ENCODE measurements at regions not wholly inside any gene's neighbourhood (a gene's known extent, or its start where the extent isn't known, plus 50 kb on each side); places are given as distances from the start of the nearest gene placed in this dataset.

DNA sequence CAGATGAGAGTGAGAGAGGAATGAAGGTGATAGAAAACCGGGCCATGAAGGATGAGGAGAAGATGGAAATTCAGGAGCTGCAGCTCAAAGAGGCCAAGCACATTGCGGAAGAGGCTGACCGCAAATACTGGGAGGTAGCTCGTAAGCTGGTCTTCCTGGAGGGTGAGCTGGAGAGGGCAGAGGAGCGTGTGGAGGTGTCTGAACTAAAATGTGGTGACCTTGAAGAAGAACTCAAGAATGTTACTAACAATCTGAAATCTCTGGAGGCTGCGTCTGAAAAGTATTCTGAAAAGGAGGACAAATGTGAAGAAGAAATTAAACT, 88.9 kb downstream of the EOMES start (continued):
- no peak for TF ChIP-seq ZNF431 (CRISPR knock-in tag; IDR thresholded peaks at IDR 0.05; ENCODE audit: borderline replicate concordance, low read depth)
- TF ChIP-seq HDAC1 (CRISPR knock-in tag; IDR thresholded peaks at IDR 0.05), result no peak; the same call in 1 of the 2 replicates
- no peak for TF ChIP-seq MEF2D (CRISPR knock-in tag; IDR thresholded peaks at IDR 0.05)
- no peak for TF ChIP-seq MIER3 (CRISPR knock-in tag; IDR thresholded peaks at IDR 0.05; ENCODE audit: borderline replicate concordance)
- TF ChIP-seq GZF1 (CRISPR knock-in tag; IDR thresholded peaks at IDR 0.05), result peak; percentile 13; the same call in 1 of the 2 replicates
- TF ChIP-seq ZNF18 (CRISPR knock-in tag; IDR thresholded peaks at IDR 0.05; ENCODE audit: insufficient replicate concordance), result peak; percentile 27
- TF ChIP-seq BORCS8-MEF2B (CRISPR knock-in tag; IDR thresholded peaks at IDR 0.05), result no peak

DNA sequence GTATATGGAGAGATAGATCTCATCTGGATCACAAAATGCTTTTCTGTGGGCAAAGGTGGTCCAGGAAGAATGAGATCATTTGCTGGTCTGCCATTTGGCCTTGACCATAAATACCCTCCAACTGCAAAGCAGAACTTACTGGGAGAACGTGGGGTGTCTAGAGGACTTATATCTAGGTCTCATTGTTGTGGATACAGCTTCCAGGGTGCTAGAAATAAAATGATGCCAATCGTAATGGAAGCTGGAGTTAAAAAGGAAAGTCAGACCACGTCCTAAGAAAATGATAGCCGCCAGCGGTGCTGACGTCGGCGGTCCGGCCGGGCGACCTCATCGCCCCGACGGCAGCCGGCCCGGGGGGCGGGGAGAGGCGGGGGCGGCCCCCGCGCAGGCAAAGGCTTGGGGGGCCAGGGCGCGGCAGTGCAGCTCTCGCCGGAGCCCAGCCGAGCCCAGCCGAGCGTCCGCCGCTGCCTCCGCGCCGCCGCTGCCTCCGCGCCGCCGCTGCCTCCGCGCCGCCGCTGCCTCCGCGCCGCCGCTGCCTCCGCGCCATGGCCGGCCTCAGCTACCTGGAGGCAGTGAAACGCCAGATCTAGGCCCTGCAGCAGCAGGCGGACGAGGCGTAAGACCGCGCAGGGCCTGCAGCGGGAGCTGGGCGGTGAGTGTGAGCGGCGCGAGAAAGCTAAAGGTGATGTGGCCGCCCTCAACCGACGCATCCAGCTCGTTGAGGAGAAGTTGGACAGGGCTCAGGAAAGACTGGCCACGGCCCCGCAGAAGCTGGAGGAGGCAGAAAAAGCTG, 89.5 kb downstream of the EOMES start:
- Histone ChIP-seq H3K4me1 (ENCODE audit: insufficient read depth, low read length) (peaks cover 14% of the 10 kb centered on the region; the same call in 1 of the 2 replicates), H4K20me1 (ENCODE audit: insufficient read depth, low read length) (no peaks in the 10 kb centered on the region), H3K4me3 (replicated peaks in 1 of 3; ENCODE audit: insufficient read depth in 1 of 3, low read depth in 2 of 3, low read length in 3 of 3) (peak overlapping the region; percentile 48 to 73 (median 66)), H2AFZ (ENCODE audit: low read length) (peak overlapping the region; percentile 46), H3K36me3 (replicated peaks in 1 of 2; ENCODE audit: control insufficient read depth in 1 of 2, insufficient read depth in 2 of 2, low read length in 2 of 2) (no peaks in the 10 kb centered on the region), H3K9me3 (ENCODE audit: low read length) (no peaks in the 10 kb centered on the region), H3K79me2 (ENCODE audit: insufficient read depth, low read length) (no peaks in the 10 kb centered on the region), H3K27ac (ENCODE audit: extremely low read length, insufficient read depth, low read length) (no peak overlapping the region), H3K27me3 (ENCODE audit: control insufficient read depth in 1 of 2, insufficient read depth in 2 of 2, low read length in 2 of 2) (no peaks in the 10 kb centered on the region), H3K9ac (ENCODE audit: insufficient read depth, low read depth, low read length) (peak overlapping the region; percentile 64), H3K4me2 (ENCODE audit: low read depth, low read length) (peak overlapping the region; percentile 94)
- BruUV-seq (replicated peaks), result no TSS peak
- CTCF ChIA-PET (ENCODE audit: low intra/inter-chr PET ratio, low total read pairs), result no interaction called here
- in situ Hi-C loops (cut with HindIII; ENCODE audit: extremely low pct_ligation_motif_present, low pct_unique_long_range_greater_than_20kb), result no loop called here
- POLR2A ChIA-PET, result interaction anchor here (0.7 to 1.6 kb wide), 4 partner anchors 9 to 149 kb away, joined by 3 to 7 read pairs (median 4); partner anchors contain the start of gene SLC4A7
- 2% methylated on average over 22 of the region's 66 CpGs for WGBS (ENCODE audit: low lambda C conversion rate)
- intact Hi-C loops (cut with micrococcal nuclease; ENCODE audit: unreplicated experiment), result no loop called here
- DNase-seq (ENCODE audit: low spot score) (peak; percentile 27), ATAC-seq (peak; percentile 98), FAIRE-seq (no peak)
- TF ChIP-seq ZNF20 (CRISPR knock-in tag; IDR thresholded peaks at IDR 0.05), result no peak
- TF ChIP-seq KMT2A (CRISPR knock-in tag; IDR thresholded peaks at IDR 0.05), result peak; percentile 33; the same call in 1 of the 2 replicates
- no peak for TF ChIP-seq ZNF484 (CRISPR knock-in tag; IDR thresholded peaks at IDR 0.05; ENCODE audit: borderline replicate concordance, low read depth)
- no peak for TF ChIP-seq SP140L (CRISPR knock-in tag; IDR thresholded peaks at IDR 0.05; ENCODE audit: borderline replicate concordance)
- TF ChIP-seq ZNF772 (CRISPR knock-in tag; IDR thresholded peaks at IDR 0.05), result peak; percentile 54; the same call in 1 of the 2 replicates
- TF ChIP-seq RORA (CRISPR knock-in tag; IDR thresholded peaks at IDR 0.05), result no peak
- TF ChIP-seq SMARCE1 (IDR thresholded peaks at IDR 0.05; ENCODE audit: borderline replicate concordance), result no peak
- TF ChIP-seq CHD4 (IDR thresholded peaks at IDR 0.05; ENCODE audit: borderline replicate concordance, low read length), result no peak
- no peak for TF ChIP-seq KDM1A (CRISPR knock-in tag; IDR thresholded peaks at IDR 0.05)
- no peak for TF ChIP-seq SMARCC2 (IDR thresholded peaks at IDR 0.05)
